ELF-1 (cell line): ENCODE measurements at regions not wholly inside any gene's neighbourhood (a gene's known extent, or its start where the extent isn't known, plus 50 kb on each side); places are given as distances from the start of the nearest gene placed in this dataset.
"Not testable (repeated sequence)": the region's sequence is repeated elsewhere in the genome, so short reads cannot be mapped to it uniquely, and the experiment has no call there.

Experiments used
- DNase-seq: peaks from one replicate; pipeline ENCODE4 v3.0.0-alpha.2; 2016; ENCODE audit warnings: low read depth, low spot score

DNA sequence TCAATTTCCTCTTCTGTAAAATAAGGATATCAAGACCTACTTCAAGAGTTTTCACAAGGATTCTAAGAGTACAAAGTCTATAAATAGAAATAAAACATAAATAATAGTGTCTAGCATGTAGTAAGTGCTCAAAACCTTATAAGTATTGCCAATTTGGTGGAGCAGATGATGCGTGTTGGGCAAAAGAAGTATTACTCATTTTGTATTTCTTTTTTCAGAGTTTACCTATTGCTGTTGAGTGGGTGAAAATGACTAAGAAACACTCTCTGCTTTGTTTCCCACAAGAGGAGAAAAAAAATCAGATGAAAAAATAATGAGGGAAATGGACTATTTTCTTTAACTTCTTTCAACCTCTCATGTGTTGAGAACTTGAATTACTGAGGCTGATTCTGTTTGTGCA is 103.3 kb upstream of the KCNK2 start:
- DNase-seq = no peak

DNA sequence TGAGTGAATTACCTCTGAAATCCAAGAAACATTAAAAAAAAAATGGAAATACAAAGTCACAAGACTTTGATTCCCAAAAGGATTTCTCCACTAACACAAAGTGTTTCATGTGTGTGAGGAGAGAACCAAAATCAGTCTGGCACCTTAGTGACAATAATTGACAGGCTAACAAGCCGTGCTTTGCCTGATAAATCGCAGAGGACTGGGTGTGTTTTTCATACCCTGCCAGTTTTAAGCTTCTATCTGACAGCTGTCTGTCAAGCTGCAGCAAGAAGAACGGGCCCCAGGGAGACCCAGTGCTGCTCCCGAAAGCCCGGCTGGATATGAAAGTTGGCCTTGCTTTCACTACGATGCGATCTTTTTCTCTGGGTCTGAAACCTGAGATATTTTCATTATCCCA is 101.6 kb upstream of the KCNK2 start:
- no peak for DNase-seq

DNA sequence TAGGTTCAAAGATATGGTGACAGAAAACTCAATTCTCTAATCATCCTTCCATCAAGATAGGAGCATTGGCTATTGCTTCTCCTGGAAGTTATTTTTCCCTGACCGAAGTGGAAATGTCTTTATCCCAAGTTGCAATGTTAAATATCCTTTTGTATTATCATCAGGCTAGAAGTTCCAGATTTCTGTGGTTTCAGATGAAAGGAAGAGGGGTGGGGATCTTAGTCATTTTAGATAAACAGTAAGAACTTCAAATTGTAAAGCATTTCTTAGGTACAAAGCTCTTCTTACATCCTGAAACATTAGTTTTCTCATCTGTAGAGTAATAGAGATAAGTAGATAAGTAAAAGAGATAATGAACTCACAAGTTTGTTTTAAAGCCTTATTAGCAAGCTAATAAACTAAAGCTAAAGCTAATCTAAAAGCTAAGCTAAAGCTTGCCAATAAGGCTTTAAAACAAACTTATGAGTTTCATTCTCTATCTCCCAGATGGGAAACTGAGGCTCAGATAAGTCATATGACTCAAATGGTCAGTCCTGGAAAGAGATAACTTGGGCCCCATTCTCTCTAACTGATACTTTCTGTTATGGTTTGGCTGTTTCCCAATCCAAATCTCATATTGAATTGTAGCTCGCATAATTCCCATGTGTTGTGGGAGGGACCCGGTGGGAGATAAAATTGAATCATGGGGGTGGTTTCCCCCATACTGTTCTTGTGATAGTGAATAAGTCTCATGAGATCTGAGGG is 99.2 kb upstream of the KCNK2 start:
- DNase-seq = no peak

DNA sequence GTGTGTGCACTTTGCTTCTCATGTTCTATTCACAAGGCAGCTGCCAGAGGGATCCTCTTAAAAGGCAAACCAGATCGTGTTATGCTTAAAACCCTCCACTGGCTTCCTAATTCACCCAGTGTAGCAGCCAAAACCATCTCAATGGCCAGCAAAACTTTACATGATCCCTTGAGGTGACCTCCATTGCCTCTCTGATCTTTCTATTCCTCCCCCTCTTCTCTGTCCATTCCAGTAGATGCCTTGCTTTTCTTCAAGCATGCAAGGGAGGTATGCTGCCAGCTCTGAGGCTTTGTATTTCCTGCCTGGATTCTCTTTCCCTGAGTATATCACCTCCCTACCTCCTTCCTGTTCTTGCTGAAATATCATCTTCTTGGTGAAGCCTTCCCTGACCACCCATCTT is 93.2 kb upstream of the KCNK2 start:
- DNase-seq = no peak

DNA sequence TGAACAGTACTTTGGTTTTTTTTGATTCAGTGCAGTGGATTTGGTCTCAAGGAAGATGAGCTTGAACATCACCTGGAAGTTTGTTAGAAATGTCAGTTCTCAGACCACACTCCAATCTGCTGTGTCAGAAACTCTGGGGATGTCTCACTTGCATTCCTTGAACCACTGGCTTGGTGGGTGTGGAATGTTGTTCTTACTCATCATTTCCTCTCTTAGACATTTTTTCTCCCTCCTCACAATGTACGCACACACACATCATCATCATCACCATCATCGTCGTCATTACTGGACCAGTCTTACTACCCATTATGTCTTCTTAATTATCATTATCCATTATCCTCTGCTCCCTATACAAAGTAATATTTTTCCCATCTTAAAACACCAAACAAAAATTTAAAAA is 91.9 kb upstream of the KCNK2 start:
- DNase-seq = no peak

DNA sequence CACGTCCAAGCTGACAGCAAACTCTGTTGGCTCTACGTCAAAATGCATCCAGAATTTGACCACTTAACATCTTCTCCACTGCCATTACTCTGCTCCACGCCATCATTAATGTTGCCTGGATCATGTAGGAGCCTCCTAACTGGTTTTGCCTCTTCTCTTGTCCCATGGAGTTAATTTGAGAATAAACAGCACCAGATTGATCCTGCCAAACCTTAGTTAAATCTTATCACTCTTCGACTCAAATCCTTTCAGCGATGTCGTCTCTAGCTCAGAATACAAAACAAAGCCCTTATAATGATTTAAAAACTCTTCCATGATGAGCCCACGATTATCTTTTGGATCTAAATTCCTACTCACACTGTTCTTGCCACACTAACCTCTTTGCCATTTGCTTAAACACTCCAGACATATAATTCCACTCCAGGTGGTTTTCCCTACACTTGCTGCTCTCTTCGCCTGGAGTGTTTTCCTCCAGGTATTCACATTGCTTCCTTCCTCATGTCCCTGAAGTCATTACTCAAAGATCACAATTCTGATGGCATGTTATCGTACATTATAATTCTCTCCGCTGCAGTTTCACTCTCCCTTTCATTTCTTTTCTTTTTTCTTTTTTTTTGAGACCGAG is 90.7 kb upstream of the KCNK2 start:
- DNase-seq = no peak

DNA sequence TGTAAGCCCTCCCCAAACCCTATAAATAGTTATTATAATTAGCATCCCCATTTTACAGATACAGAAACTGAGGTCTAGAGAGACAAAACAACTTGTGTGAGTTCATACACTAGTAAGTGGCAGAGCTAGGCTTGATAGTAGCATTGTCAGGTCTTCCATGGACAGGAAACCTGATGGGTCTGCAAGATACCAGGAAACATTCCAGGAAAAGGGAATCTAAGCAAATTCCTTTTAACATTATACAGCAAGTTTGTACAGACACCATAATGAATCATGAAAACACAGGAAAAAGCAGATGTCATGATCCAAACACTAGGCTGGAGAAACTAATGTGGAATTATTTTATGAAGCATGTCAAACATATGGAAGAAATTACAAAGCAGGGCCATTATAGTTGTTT is 89.1 kb upstream of the KCNK2 start:
- DNase-seq = no peak

DNA sequence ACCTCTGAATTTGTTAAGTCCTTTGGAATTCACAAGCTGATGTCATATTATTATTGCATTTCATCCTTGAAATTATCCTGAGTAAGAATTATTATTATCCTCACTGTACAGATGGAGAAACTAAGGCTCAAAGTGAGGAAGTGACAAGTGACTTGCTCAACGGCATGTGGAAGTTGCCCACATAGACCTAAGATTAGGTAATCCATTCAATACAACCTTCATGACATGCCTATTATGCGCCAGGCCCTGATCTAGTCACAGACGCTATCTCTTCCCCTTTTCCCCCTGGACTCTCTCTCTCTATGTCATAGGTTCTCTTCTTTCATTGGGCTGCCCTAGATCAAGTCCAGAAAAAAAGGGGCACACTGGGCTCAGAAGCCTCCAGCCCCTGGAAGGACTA is 84.9 kb upstream of the KCNK2 start:
- no peak for DNase-seq

DNA sequence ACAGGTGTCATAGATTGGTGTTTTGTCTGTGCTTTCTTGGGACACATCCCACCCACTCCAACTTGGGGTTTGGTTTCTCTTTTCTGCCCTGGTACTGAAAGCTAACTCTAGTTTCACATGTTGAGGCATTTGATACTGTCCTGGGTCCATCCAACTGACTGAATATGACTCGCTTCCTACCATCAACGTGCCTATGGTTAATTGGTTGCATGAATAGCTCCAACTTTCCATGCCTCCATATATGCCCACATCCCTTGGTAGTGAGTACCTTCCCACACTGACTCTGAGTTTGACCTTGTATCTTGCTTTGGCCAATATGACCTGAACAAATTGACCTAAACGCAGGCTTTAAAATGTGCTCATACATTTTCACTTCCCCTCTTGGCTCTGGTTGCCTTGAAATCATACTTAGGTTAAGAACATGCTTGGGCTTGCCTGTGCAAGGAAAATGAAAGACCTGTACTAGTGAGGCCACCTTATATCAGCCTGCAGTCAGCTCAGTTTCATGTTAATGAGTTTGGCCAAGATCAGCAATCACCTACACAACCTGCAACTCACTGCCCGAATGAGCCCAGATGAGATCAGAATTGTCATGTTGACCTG is 81.0 kb upstream of the KCNK2 start:
- DNase-seq = no peak

DNA sequence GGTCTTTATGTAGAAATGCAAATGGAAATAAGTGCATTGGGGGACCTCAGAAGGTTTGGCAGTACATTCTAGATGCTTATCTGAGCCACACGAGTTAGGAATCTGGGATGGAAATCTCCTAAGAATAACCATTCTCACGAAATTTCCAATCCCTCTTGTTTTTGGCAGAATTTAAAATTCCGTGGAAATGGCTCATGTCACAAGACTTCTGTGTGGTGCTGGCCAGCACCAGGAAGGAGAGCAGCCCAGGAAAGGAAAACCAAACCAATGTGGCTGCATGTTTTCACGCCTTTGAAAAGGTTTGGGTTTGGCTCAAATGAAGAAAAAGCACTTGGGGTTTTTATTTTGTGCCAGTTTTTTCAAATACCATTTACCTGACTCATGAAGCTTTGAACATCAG is 80.1 kb upstream of the KCNK2 start:
- no peak for DNase-seq

DNA sequence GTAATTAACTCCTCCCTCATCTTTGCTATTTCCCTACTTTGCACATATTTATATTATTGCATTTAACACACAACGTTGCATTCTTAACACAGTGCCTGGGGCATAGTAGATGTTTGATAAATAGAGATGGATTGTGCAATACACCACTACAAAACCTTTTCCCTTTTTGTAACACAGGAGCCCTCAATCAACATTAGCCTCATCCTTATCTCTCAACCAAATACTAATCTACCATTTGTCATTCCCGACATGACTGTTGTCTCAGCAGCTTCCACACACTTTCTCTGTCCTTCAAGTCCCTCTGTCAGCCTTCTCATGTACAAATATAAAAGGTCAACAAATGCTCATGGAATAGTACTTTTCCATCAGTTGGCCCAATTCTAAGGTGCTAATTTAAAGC is 78.9 kb upstream of the KCNK2 start:
- no peak for DNase-seq

DNA sequence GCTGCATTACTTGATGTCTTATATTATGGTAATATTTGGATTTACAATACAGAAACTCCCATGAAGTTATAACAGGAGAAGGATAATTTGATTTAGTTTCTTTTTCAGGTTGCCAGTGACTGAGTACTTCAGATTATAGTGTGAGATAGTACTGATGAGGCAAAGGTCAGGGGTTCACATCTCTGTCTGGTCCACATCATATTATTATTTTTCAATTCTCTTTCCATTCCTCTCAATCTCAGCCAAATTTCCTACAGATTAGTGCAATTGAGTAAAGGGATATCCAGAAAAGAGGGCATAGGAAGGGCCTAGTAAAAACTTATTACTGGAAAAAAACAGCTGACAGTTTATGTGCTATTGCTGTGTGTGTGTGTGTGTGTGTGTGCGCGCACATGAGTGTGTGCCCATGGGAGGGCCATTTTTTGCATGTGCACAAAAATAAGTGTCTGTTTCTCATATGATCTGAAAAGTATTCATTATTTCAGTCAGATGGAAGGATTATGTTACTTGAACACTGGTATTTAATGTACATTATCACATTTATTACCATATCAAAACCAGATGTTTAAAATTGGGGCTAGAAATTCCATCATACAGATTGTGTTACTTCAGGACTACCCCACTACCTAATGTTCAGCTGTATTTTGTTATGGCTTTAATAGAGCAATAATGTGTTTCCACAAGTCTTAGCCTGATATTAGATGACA is 78.3 kb upstream of the KCNK2 start:
- no peak for DNase-seq

DNA sequence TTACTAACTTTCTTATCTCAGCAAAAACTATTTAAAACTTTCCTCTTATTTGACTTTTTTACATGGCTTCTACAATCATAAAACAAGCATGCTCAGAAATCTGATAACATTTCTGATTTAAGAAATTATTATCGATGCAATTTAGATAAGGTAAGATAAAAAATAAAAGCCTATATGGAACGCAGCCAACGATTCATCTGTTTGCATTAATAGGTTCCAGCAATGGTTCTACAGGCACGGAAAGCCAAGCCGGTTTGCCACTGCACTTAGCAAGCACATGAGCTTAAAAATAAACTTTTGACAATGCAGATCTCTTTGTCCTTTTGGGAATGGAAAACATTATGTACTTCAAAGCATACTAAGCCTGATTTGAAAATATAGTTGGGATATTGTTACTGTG is 77.5 kb upstream of the KCNK2 start:
- no peak for DNase-seq

DNA sequence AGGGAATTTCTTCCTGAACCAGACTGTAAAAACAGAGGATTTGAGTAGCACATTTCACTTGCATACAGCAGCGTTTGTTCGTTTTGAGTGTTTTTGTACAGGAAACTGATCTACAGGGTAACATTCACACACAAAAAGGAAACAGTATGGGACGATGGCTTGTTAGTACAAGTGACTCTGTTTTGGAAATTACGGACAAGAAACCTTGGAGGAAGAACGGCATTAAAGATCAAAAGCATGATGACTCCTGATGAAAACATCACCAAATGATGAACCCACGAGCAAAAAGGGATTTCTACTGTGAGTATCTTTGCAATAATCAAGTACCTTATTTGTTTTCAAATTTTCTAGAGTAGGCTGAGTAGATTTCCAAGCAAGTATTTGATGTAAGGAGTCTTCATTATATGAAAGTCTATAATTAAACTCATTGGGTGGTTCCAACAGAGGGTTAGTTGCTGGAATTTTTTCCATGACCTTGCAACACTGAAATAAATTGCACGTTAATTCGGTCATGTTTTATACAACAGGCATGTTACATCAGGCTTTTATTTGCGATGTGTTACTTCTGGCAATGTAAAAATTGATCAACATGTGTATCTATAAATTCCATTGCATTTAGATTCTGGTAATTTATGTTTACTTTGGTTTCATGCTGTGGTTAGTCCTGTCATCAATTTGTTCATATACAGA is 76.7 kb upstream of the KCNK2 start:
- DNase-seq = no peak

DNA sequence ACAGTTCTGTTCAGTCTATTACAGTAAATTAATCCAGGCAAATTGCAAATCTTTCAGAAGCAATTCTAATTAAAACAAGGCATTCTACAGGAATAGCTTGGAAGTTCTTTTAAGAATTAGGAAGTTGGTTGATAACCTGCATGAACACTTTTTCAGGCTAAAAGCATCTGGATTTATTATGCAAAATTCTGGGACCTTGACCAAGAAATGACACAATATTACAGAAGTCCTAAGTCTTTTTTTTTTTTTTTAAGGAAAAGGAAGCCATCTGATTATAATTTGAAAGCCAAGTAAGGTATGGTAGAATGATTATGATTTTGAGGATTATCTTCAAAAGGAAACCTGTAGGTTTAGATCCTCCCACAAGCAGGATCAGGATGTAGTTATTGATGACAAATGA is 74.7 kb upstream of the KCNK2 start:
- DNase-seq = no peak

DNA sequence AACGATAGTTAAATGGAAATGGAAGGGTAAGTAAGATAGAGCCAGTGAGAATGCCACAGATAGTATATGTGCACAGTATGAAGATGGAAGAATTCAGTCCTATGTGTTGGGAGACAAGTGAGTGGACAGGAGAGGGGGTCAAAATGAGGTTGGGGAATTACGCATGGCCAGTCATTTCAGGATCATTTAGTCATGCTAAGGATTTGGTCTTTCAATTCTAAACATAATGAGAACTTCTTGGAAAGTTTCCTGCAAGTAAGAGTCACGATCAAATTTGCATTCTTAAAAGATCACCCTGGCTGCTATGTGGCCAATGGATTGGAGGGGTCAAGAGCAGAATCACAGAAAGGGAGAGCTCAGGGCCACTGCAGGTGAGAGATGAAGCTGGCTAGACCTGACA is 64.0 kb upstream of the KCNK2 start:
- no peak for DNase-seq

DNA sequence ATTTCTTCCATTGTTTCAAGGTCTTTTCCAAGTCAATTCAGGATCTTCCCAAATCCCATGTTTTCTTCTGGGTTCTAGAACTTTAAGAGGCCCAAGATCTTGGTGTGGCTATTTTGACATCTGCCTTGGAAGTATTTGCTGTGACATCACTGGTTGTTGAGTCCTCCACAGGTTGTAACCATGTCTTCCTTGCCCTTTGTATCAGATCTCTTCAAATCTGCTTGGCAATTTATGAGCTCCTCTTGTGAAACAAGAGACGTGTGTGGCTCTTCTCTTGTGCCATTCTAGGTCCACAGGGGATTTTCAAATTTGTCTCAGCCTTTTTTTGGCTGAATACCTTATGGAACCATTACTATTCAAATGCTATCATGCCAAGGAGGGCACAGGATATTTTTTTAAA is 60.3 kb upstream of the KCNK2 start:
- DNase-seq = no peak

DNA sequence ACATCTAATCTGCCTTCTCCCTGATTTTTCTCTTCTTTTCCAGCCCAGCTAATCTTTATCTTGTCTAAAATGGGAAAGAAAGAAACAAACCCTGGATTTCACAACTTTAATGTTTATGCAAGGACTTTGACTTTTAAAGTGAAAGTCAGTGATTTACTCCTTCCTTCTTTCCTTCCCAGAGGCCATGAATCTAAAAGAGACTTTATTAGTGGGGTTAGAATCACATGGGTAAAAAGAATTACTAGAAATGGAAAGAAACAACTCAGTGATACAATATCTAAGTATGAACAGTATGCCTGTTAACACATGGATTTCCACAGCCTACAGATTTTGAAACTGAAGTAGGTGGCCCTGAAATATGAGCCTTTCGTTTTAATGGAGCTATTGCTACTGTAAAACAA is 59.8 kb upstream of the KCNK2 start:
- DNase-seq = no peak

DNA sequence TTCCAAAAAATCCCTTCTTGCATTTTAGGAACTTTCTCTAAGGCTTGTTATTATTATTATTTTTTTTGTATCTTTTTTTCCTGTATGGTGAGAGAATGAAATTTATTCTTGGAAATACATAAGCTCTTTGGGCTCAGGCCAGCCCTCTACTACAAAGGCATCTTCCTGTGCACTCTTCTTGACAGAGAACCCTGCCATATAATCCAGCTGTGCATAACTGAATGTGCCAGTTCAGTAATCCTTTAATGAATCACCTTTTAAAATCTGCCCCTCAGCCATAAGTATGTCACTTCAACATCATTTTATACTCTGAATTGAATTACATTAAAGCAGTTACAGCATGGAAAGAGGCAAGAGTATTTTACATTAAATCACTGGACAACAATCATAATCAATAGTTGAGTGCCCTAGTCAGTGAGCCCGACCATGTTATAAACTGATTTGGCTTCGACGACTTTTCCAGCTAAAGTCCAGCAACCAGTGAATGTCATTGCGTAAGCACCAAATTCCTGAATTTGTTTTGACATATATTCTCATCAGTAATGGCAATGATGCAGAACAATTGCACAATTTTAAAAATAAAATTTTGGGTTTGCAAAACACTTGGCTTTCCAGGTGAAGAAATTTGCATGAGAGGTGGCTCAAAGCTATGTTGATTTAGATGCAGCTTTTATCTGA is 59.2 kb upstream of the KCNK2 start:
- no peak for DNase-seq

DNA sequence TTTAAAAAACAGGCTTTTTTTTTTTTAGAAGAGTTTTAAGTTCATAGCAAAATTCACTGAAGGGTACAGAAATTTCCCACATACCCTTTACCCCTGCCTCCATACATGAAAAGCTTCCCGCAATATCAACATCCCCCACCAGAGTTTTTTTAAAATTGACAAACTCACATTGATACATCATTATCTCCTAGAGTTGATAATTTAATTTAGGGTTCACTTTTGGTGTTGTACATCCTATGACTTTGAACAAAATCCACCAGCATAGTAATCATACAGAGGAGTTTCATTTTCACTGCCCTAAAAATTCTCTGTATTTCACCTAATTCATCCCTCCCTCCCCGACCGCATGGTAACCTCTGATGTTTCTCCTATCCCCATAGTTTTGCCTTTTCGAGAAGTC is 53.6 kb upstream of the KCNK2 start:
- no peak for DNase-seq

DNA sequence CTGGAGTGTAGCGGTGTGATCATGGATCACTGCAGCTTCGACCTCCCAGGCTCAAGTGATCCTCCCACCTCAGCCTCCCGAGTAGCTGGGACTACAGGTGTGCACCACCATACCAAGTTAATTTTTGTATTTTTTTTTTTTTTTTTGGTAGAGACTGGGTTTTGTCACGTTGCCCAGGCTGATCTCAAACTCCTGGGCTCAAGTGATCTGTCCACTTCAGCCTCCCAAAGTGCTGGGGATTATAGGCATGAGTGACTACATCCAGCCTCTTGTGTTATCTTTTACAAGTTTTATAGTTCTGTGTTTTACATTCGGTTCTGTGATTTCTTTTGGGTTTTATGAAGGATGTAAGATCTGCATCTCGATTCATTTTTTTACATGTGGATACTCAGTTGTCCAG is 52.0 kb upstream of the KCNK2 start:
- DNase-seq = not testable (repeated sequence)

DNA sequence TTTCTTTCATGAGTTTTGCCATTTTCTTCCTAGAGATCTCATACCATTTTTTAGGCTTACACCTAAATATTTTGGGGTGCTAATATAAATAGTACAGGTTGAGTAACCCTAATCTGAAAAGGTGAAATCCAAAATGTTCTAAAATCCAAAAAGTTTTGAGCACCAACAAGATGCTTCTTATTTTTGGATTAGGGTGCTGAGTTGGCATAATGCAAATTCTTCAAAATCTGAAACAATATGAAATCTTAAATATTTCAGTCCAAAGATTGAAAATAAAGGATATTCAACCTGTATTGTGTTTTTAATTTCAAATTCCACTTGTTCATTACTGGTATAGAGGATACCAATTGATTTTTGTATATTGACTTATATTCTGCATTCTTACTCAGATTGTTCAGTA is 51.1 kb upstream of the KCNK2 start:
- no peak for DNase-seq
